Panc1 (cell line): ENCODE measurements at regions not wholly inside any gene's neighbourhood (a gene's known extent, or its start where the extent isn't known, plus 50 kb on each side); places are given as distances from the start of the nearest gene placed in this dataset.

Source experiments
- ATAC-seq: fragments of 200-7000 bp; cut with Tn5 transposase; 2 replicates; pipeline ENCODE4 v1.9.1; 2020; ENCODE audit warnings: mild to moderate bottlenecking, moderate library complexity
- BruUV-seq: library from RNA; stranded (reverse); fragments of 400-500 nt; replicated peaks from 2 replicates; lab custom pipeline; 2021; lab: Mats Ljungman, UMichigan
- CTCF ChIA-PET: fragments of 300-600 bp; sonication (Branson Sonifier 250); formaldehyde crosslinking; loops from one replicate; lab custom pipeline; 2022; ENCODE audit warnings: antibody characterized with exemption; lab: Charles Lee
- POLR2A ChIA-PET: fragments of 300-600 bp; sonication (Branson Sonifier 250); formaldehyde crosslinking; loops from one replicate; lab custom pipeline; 2022; ENCODE audit warnings: antibody characterized with exemption; lab: Charles Lee
- DNase-seq: peaks from one replicate; pipeline ENCODE4 v3.0.0-alpha.2; 2010; ENCODE audit warnings: low read depth, low spot score
- H3K27ac ChIP-seq: 2 replicates; pipeline ENCODE4 v1.5.1; 2011; ENCODE audit warnings: mild to moderate bottlenecking, low read length, inconsistent platforms
- H3K27me3 ChIP-seq: fragments of 200-500 bp; sonication (Bioruptor generic); 2 replicates; pipeline ENCODE4 v1.6.0; 2014; ENCODE audit warnings: low read length, inconsistent platforms; ENCODE audit not compliant: control insufficient read depth, insufficient read depth
- H3K36me3 ChIP-seq: fragments of 200-500 bp; sonication (Bioruptor generic); 2 replicates; pipeline ENCODE4 v1.5.1; 2014; ENCODE audit warnings: inconsistent platforms, mild to moderate bottlenecking, low read length, moderate library complexity; ENCODE audit not compliant: control insufficient read depth, insufficient read depth
- H3K4me1 ChIP-seq: 2 replicates; pipeline ENCODE4 v1.5.1; 2011; ENCODE audit warnings: inconsistent platforms, mild to moderate bottlenecking, low read length, moderate library complexity; ENCODE audit not compliant: control insufficient read depth, insufficient read depth
- H3K4me3 ChIP-seq, 2 experiments: 2 replicates each; pipeline ENCODE4 v1.5.1; 2011 to 2012; ENCODE audit warnings: low read depth in 2 of 2, low read length in 2 of 2, mild to moderate bottlenecking in 2 of 2, inconsistent platforms in 1 of 2, moderate library complexity in 1 of 2
- H3K9me3 ChIP-seq: fragments of 200-500 bp; sonication (Bioruptor generic); 2 replicates; pipeline ENCODE4 v1.5.1; 2014; ENCODE audit warnings: low read depth, mild to moderate bottlenecking, inconsistent platforms, low read length, moderate library complexity; ENCODE audit not compliant: control insufficient read depth, insufficient read depth
- POLR2AphosphoS5 ChIP-seq: IDR thresholded peaks from 2 replicates; pipeline ENCODE4 v1.6.1; 2012; ENCODE audit warnings: mild to moderate bottlenecking, low read depth, low read length, moderate library complexity
- SIN3A ChIP-seq: IDR thresholded peaks from 2 replicates; pipeline ENCODE4 v1.6.1; 2012; ENCODE audit warnings: low read depth, mild to moderate bottlenecking, low read length, moderate library complexity, borderline replicate concordance; ENCODE audit not compliant: insufficient read depth
- TCF7L2 ChIP-seq: IDR thresholded peaks from 2 replicates; pipeline ENCODE4 v1.6.1; 2011; ENCODE audit warnings: mild to moderate bottlenecking, low read depth, low read length, inconsistent platforms
- in situ Hi-C: cut with HindIII; loops from 2 replicates; pipeline ENCODE4 v1.10.0; 2016; ENCODE audit warnings: low sequenced_read_pairs, low pct_unique_long_range_greater_than_20kb
- intact Hi-C: fragments of 100-400 bp; cut with micrococcal nuclease; formaldehyde crosslinking; loops from one replicate; pipeline ENCODE4 v1.10.0; 2022; ENCODE audit not compliant: unreplicated experiment
- TF ChIP-seq, protein P1 (sequence below), 2 experiments: IDR thresholded peaks; 2 replicates each; pipeline ENCODE4 v1.6.1; 2011 to 2012; ENCODE audit warnings: low read depth in 2 of 2, control low read depth in 1 of 2, low read length in 1 of 2, mild to moderate bottlenecking in 1 of 2, moderate library complexity in 1 of 2; ENCODE audit not compliant: insufficient read depth in 1 of 2
- TF ChIP-seq, protein P2 (sequence below): fragments of 450-650 bp; IDR thresholded peaks from 2 replicates; pipeline ENCODE4 v1.5.1; 2017; ENCODE audit warnings: mild to moderate bottlenecking

DNA sequence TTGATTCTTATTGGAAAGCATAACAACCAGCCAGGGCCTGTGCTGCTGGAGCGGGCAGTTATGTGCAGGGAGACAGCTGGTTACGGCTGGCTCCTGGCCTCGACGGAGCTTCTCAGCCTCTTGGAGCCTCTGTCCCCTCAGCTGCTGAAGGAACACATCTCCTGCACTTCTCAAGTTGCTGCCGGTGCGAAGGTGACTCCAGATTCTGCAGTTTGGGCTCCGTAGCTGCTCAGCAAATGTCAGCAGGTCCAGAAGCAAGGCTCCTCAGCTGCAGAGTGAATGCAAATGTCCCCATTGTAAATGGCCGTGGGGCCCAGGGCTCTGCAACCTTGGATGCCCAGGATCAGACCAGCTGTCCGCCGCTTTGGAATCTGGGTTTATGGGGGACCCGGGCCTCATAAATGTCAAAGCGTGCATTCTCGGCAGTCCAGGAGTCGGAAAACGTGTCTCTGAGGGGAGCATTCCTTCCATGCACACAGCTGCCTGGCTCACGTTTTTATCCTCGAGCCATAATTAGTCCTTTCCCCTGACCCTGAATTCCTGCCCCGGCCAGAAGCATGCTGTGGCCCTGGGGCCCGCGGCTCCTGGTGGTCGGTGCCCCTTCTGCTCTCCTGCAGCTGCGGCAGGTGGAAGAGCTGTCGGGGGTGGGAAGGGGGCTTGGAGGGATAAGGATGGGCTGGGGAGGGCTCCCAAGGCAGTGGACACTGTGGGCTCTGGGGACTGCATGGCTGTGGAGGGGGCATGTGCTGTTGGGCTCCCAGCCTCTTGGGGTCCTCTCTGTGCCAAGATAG lies 106.0 kb downstream of the KIF26A start:
- intact Hi-C loops = no loop called here
- DNase-seq (no peak), ATAC-seq (no peak)
- H3K36me3 ChIP-seq = no peaks in the 10 kb centered on the region
- no TSS peak for BruUV-seq
- no peak overlapping the region for H3K27ac ChIP-seq
- H3K9me3 ChIP-seq = no peaks in the 10 kb centered on the region
- no peaks in the 10 kb centered on the region for H3K4me1 ChIP-seq
- no peak for TF ChIP-seq TCF7L2
- no peak for TF ChIP-seq POLR2AphosphoS5
- TF ChIP-seq, protein P1, sequence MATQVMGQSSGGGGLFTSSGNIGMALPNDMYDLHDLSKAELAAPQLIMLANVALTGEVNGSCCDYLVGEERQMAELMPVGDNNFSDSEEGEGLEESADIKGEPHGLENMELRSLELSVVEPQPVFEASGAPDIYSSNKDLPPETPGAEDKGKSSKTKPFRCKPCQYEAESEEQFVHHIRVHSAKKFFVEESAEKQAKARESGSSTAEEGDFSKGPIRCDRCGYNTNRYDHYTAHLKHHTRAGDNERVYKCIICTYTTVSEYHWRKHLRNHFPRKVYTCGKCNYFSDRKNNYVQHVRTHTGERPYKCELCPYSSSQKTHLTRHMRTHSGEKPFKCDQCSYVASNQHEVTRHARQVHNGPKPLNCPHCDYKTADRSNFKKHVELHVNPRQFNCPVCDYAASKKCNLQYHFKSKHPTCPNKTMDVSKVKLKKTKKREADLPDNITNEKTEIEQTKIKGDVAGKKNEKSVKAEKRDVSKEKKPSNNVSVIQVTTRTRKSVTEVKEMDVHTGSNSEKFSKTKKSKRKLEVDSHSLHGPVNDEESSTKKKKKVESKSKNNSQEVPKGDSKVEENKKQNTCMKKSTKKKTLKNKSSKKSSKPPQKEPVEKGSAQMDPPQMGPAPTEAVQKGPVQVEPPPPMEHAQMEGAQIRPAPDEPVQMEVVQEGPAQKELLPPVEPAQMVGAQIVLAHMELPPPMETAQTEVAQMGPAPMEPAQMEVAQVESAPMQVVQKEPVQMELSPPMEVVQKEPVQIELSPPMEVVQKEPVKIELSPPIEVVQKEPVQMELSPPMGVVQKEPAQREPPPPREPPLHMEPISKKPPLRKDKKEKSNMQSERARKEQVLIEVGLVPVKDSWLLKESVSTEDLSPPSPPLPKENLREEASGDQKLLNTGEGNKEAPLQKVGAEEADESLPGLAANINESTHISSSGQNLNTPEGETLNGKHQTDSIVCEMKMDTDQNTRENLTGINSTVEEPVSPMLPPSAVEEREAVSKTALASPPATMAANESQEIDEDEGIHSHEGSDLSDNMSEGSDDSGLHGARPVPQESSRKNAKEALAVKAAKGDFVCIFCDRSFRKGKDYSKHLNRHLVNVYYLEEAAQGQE (IDR thresholded peaks at IDR 0.05; ENCODE audit: insufficient read depth in 1 of 2, low read depth in 2 of 2, low read length in 1 of 2) = no peak
- no peak for TF ChIP-seq SIN3A
- TF ChIP-seq, protein P2, sequence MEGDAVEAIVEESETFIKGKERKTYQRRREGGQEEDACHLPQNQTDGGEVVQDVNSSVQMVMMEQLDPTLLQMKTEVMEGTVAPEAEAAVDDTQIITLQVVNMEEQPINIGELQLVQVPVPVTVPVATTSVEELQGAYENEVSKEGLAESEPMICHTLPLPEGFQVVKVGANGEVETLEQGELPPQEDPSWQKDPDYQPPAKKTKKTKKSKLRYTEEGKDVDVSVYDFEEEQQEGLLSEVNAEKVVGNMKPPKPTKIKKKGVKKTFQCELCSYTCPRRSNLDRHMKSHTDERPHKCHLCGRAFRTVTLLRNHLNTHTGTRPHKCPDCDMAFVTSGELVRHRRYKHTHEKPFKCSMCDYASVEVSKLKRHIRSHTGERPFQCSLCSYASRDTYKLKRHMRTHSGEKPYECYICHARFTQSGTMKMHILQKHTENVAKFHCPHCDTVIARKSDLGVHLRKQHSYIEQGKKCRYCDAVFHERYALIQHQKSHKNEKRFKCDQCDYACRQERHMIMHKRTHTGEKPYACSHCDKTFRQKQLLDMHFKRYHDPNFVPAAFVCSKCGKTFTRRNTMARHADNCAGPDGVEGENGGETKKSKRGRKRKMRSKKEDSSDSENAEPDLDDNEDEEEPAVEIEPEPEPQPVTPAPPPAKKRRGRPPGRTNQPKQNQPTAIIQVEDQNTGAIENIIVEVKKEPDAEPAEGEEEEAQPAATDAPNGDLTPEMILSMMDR = no peak
- H3K27me3 ChIP-seq = no peaks in the 10 kb centered on the region
- POLR2A ChIA-PET = no interaction called here
- in situ Hi-C loops = no loop called here
- no peak overlapping the region for H3K4me3 ChIP-seq
- CTCF ChIA-PET = no interaction called here

DNA sequence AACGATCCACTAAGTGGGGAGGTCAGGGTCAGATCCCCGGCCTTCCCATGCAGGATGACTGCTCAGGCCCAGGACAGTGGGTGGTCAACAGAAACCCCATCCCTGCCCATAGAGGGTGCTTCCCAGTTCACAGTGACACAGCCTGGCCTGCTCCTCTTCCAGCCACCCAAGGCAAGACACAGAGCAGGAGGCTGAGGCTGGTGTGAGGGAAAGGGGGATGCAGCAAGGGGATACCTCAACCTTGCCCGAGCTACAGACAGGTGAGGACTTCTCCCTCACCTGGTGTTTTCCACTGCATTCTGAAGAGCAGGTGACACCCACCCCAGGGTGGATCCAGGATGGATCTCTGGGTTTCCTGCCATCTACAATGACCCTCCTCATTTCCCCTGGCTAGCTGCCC lies 106.7 kb downstream of the KIF26A start:
- ATAC-seq (no peak), DNase-seq (no peak)
- H3K27ac ChIP-seq = no peak overlapping the region
- TF ChIP-seq POLR2AphosphoS5 (no peak), SIN3A (no peak), TCF7L2 (no peak)
- TF ChIP-seq, protein P2 = no peak
- TF ChIP-seq, protein P1 (IDR thresholded peaks at IDR 0.05; ENCODE audit: insufficient read depth in 1 of 2, low read depth in 2 of 2, low read length in 1 of 2) = no peak
- no peaks in the 10 kb centered on the region for H3K9me3 ChIP-seq
- no peaks in the 10 kb centered on the region for H3K4me1 ChIP-seq
- POLR2A ChIA-PET = no interaction called here
- H3K27me3 ChIP-seq = no peaks in the 10 kb centered on the region
- no peaks in the 10 kb centered on the region for H3K36me3 ChIP-seq
- no TSS peak for BruUV-seq
- intact Hi-C loops (no loop called here), in situ Hi-C loops (no loop called here)
- CTCF ChIA-PET = no interaction called here
- H3K4me3 ChIP-seq = no peak overlapping the region
